Vagina (tissue), 2 donors: ENCODE measurements at regions not wholly inside any gene's neighbourhood (a gene's known extent, or its start where the extent isn't known, plus 50 kb on each side); places are given as distances from the start of the nearest gene placed in this dataset.
"Not testable (repeated sequence)": the region's sequence is repeated elsewhere in the genome, so short reads cannot be mapped to it uniquely, and the experiment has no call there.

ENCODE experiments used
- DNase-seq, 2 donors: peaks; one replicate each; pipeline ENCODE4 v3.0.0-alpha.2; 2017; ENCODE audit errors: extremely low spot score in 2 of 2
- H3K27ac ChIP-seq: fragments of 200-600 bp; sonication (generic); one replicate; pipeline ENCODE4 v1.5.1; 2019
- H3K27me3 ChIP-seq: fragments of 200-600 bp; sonication (generic); one replicate; pipeline ENCODE4 v1.5.1; 2019
- H3K36me3 ChIP-seq, 2 donors: fragments of 200-600 bp; sonication (generic); one replicate each; pipeline ENCODE4 v1.5.1; 2017 to 2019
- H3K4me1 ChIP-seq: fragments of 200-600 bp; sonication (generic); one replicate; pipeline ENCODE4 v1.5.1; 2019
- H3K4me3 ChIP-seq, 2 donors: fragments of 200-600 bp; sonication (generic); 1 replicate in 1 of 2; 2 replicates in 1 of 2; pipeline ENCODE4 v1.5.1; 2016 to 2019
- H3K9me3 ChIP-seq: fragments of 200-600 bp; sonication (generic); one replicate; pipeline ENCODE4 v1.5.1; 2019
- POLR2A ChIP-seq, 2 donors: fragments of 450-650 bp; IDR thresholded peaks; one replicate each; pipeline ENCODE4 v1.6.1; 2017; ENCODE audit warnings: antibody characterized with exemption in 2 of 2, mild to moderate bottlenecking in 2 of 2, moderate library complexity in 2 of 2
- POLR2AphosphoS5 ChIP-seq, 2 donors: sonication (generic); formaldehyde crosslinking; IDR thresholded peaks; one replicate each; pipeline ENCODE4 v1.9.0; 2017; ENCODE audit warnings: antibody characterized with exemption in 2 of 2, mild to moderate bottlenecking in 2 of 2, low read depth in 1 of 2; ENCODE audit not compliant: insufficient read depth in 1 of 2
- intact Hi-C: fragments of 100-400 bp; cut with DNase I; formaldehyde crosslinking; loops from one replicate; pipeline ENCODE4 v1.15.1; 2023
- TF ChIP-seq, protein P1 (sequence below), 3 experiments: fragments of 450-650 bp in 2 of 3; fragments of 200-600 bp in 1 of 3; sonication (generic) in 1 of 3; IDR thresholded peaks; one replicate each; pipeline ENCODE4 v1.5.1; 2017 to 2019; ENCODE audit warnings: antibody characterized with exemption in 3 of 3, mild to moderate bottlenecking in 2 of 3, moderate library complexity in 2 of 3

DNA sequence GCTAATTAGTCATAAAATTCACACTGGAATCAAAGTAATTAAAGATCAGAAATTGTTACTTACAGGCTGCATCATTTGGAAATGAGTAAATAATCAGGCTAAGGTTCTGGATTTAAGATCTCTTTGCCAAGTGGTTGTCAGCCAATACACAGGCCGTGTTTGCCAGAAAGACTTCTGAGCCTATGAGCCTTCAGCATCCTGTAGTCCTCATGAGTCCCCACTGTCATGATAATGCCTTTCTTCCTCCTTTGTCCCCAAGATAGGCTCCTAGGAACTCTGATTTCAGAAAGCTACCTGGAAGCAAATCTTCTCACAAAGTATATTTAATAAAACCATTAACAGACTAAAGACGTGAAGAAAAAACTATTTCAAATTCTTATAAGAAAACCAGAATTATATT lies 810.5 kb downstream of the DNAH5 start:
- no peaks in the 10 kb centered on the region for H3K27me3 ChIP-seq
- TF ChIP-seq, protein P1, sequence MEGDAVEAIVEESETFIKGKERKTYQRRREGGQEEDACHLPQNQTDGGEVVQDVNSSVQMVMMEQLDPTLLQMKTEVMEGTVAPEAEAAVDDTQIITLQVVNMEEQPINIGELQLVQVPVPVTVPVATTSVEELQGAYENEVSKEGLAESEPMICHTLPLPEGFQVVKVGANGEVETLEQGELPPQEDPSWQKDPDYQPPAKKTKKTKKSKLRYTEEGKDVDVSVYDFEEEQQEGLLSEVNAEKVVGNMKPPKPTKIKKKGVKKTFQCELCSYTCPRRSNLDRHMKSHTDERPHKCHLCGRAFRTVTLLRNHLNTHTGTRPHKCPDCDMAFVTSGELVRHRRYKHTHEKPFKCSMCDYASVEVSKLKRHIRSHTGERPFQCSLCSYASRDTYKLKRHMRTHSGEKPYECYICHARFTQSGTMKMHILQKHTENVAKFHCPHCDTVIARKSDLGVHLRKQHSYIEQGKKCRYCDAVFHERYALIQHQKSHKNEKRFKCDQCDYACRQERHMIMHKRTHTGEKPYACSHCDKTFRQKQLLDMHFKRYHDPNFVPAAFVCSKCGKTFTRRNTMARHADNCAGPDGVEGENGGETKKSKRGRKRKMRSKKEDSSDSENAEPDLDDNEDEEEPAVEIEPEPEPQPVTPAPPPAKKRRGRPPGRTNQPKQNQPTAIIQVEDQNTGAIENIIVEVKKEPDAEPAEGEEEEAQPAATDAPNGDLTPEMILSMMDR (IDR thresholded peaks at IDR 0.05) = no peak
- TF ChIP-seq POLR2AphosphoS5 (IDR thresholded peaks at IDR 0.05; ENCODE audit: insufficient read depth in 1 of 2, low read depth in 1 of 2) (no peak), POLR2A (IDR thresholded peaks at IDR 0.05) (no peak)
- H3K4me1 ChIP-seq = no peaks in the 10 kb centered on the region
- intact Hi-C loops = no loop called here
- H3K27ac ChIP-seq = no peak overlapping the region
- DNase-seq = no peak
- no peaks in the 10 kb centered on the region for H3K9me3 ChIP-seq
- H3K36me3 ChIP-seq = no peaks in the 10 kb centered on the region
- H3K4me3 ChIP-seq = no peak overlapping the region

DNA sequence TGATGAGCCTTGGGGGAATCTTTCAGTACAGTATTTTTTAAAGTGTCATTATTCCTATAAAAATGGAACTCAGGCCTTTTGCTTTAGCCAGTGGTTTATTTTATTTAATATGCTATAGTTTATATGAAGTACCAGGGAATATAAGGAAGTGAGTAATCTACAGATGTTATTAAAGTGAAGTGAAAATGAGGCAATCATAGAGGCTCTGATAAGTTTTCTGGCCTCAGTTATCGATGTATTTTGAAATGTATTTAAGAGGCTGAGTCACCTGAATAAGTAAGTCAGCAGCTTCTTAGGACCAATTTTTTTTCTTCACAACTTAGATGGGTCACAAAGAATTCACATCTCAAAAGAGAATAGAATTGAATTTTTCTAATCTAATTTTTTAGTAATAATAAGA lies 829.0 kb downstream of the DNAH5 start:
- no peak overlapping the region for H3K4me3 ChIP-seq
- H3K9me3 ChIP-seq = no peaks in the 10 kb centered on the region
- intact Hi-C loops = no loop called here
- TF ChIP-seq, protein P1 (IDR thresholded peaks at IDR 0.05) = no peak
- no peak for TF ChIP-seq POLR2AphosphoS5 (IDR thresholded peaks at IDR 0.05; ENCODE audit: insufficient read depth in 1 of 2, low read depth in 1 of 2)
- TF ChIP-seq POLR2A (IDR thresholded peaks at IDR 0.05) = no peak
- no peak overlapping the region for H3K27ac ChIP-seq
- no peak for DNase-seq
- H3K27me3 ChIP-seq = no peaks in the 10 kb centered on the region
- no peaks in the 10 kb centered on the region for H3K4me1 ChIP-seq
- H3K36me3 ChIP-seq = no peaks in the 10 kb centered on the region

DNA sequence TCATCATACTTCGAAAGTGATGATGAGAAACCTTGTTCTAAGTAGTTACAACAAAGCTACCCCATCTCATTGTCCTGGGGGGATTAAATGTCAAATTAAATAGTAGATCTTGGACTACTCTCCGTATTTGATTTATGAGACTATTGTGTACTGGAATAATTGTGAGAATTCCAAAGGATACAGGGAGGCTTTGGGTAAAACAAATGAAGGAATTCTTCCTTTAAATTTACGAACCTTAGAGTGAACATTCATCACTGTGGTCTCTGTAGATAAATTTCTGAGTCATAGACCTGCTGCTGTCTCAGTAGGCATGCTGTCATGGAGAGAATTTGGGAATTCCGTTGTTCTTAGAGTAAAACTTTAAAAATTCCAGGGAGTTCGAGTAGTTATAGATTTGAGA lies 836.2 kb downstream of the DNAH5 start:
- no peak for TF ChIP-seq POLR2AphosphoS5 (IDR thresholded peaks at IDR 0.05; ENCODE audit: insufficient read depth in 1 of 2, low read depth in 1 of 2)
- no peak for TF ChIP-seq POLR2A (IDR thresholded peaks at IDR 0.05)
- TF ChIP-seq, protein P1 (IDR thresholded peaks at IDR 0.05) = no peak
- no peaks in the 10 kb centered on the region for H3K4me1 ChIP-seq
- no peak overlapping the region for H3K27ac ChIP-seq
- H3K27me3 ChIP-seq = no peaks in the 10 kb centered on the region
- no peaks in the 10 kb centered on the region for H3K36me3 ChIP-seq
- H3K9me3 ChIP-seq = no peaks in the 10 kb centered on the region
- H3K4me3 ChIP-seq = no peak overlapping the region
- intact Hi-C loops = no loop called here
- no peak for DNase-seq

DNA sequence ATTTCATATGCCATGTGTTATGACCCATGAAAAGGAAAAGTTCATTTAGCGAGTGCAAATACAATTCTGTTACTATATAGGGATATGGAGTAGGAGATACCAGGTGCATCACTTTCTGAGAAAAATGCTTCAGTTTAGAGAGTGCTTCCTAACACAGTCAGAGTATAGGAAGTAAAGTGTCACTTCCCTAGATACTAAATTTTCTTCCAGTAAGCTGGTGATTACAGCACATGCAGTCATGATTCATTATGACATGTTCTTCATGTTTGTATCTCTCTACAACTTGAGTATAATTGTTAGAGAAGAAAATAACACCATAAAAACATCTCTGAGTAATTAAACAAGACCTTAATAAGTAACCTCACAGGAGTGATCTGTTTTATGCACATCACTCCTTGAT lies 837.0 kb downstream of the DNAH5 start:
- no peaks in the 10 kb centered on the region for H3K27me3 ChIP-seq
- no peak overlapping the region for H3K27ac ChIP-seq
- H3K4me3 ChIP-seq = no peak overlapping the region
- no peaks in the 10 kb centered on the region for H3K9me3 ChIP-seq
- no peaks in the 10 kb centered on the region for H3K4me1 ChIP-seq
- no peaks in the 10 kb centered on the region for H3K36me3 ChIP-seq
- DNase-seq = no peak
- intact Hi-C loops = no loop called here
- TF ChIP-seq POLR2A (IDR thresholded peaks at IDR 0.05) (no peak), POLR2AphosphoS5 (IDR thresholded peaks at IDR 0.05; ENCODE audit: insufficient read depth in 1 of 2, low read depth in 1 of 2) (no peak)
- TF ChIP-seq, protein P1 (IDR thresholded peaks at IDR 0.05) = no peak

DNA sequence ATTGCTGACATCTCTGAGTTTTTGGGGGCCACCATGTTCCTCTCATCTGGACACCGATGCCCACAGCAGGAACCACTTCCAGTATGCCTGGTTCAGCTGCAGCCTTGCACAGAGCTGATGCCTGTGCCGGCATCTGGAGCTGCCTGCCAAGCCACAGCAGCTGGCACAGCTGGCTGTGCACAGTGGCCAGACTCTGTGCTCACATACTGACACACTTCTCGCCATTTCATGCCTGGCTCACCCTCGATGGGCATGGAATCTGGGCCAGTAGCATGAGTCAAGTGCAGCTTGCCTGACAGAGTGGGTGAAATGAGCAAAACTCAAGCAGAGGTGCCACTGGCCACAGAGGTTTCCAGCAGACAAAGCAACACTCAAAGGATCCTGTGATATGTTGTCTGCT lies 863.4 kb downstream of the DNAH5 start:
- Histone ChIP-seq H3K4me1 (no peaks in the 10 kb centered on the region), H3K27ac (no peak overlapping the region), H3K9me3 (no peaks in the 10 kb centered on the region), H3K27me3 (no peaks in the 10 kb centered on the region), H3K4me3 (no peak overlapping the region), H3K36me3 (no peaks in the 10 kb centered on the region)
- no peak for DNase-seq
- intact Hi-C loops = no loop called here
- TF ChIP-seq POLR2A (IDR thresholded peaks at IDR 0.05) (no peak), POLR2AphosphoS5 (IDR thresholded peaks at IDR 0.05; ENCODE audit: insufficient read depth in 1 of 2, low read depth in 1 of 2) (no peak)
- TF ChIP-seq, protein P1 (IDR thresholded peaks at IDR 0.05) = no peak

DNA sequence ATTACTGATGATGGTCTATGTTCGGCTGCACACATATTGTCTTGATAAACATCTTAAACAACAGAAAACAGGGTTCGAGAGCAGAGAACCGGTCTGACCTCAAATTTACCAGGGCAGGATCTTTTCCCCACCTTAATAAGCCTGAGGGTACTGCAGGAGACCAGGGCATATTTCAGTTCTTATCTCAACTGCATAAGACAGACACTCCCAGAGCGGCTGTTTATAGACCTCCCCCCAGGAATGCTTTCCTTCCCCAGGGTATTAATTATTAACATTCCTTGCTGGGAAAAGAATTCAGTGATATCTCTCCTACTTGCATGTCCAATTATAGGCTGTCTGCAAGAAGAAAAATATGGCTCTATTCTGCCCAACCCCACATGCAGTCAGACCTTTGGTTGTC lies 871.6 kb downstream of the DNAH5 start:
- H3K27me3 ChIP-seq, DNase-seq, H3K4me1 ChIP-seq, H3K36me3 ChIP-seq, H3K9me3 ChIP-seq, intact Hi-C loops, H3K27ac ChIP-seq, H3K4me3 ChIP-seq: not testable (repeated sequence)
